VCaP (cell line): ENCODE measurements at regions not wholly inside any gene's neighbourhood (a gene's known extent, or its start where the extent isn't known, plus 50 kb on each side); places are given as distances from the start of the nearest gene placed in this dataset.

ENCODE experiments used
- H3K27ac ChIP-seq: fragments of 450-650 bp; 2 replicates; pipeline ENCODE4 v1.5.1; 2017
- CTCF ChIP-seq: fragments of 450-650 bp; conservative IDR thresholded peaks from 2 replicates; pipeline ENCODE4 v1.5.1; 2017; ENCODE audit warnings: mild to moderate bottlenecking, moderate library complexity

GRCh38 chr1:24989082-24989481 lies 59.0 kb upstream of the RUNX3 start:
- H3K27ac ChIP-seq, result no peak overlapping the region
- TF ChIP-seq CTCF, result no peak

GRCh38 chr1:24988558-24988912 lies 58.5 kb upstream of the RUNX3 start:
- no peak overlapping the region for H3K27ac ChIP-seq
- TF ChIP-seq CTCF, result no peak

GRCh38 chr1:24987875-24988557 lies 57.9 kb upstream of the RUNX3 start:
- TF ChIP-seq CTCF, result no peak
- no peak overlapping the region for H3K27ac ChIP-seq

GRCh38 chr1:24987424-24987823 lies 57.3 kb upstream of the RUNX3 start:
- TF ChIP-seq CTCF, result no peak
- no peak overlapping the region for H3K27ac ChIP-seq

GRCh38 chr1:24986372-24986965 lies 56.4 kb upstream of the RUNX3 start:
- no peak overlapping the region for H3K27ac ChIP-seq
- no peak for TF ChIP-seq CTCF

- no peak for TF ChIP-seq CTCF
- no peak overlapping the region for H3K27ac ChIP-seq
Observed at GRCh38 chr1:24985737-24986136, 55.7 kb upstream of the RUNX3 start.

- no peak for TF ChIP-seq CTCF
- H3K27ac ChIP-seq, result no peak overlapping the region
Observed at GRCh38 chr1:24984800-24985522, 54.9 kb upstream of the RUNX3 start.
